ENCODE measurements at regions not wholly inside any gene's neighbourhood (a gene's known extent, or its start where the extent isn't known, plus 50 kb on each side); places are given as distances from the start of the nearest gene placed in this dataset.

- no peak for TF ChIP-seq NFIC (IDR thresholded peaks at IDR 0.05; ENCODE audit: borderline replicate concordance)
- TF ChIP-seq EZH2phosphoT487 (IDR thresholded peaks at IDR 0.05; ENCODE audit: borderline replicate concordance, low read depth), result no peak
- TF ChIP-seq GATA2 (CRISPR knock-in tag; IDR thresholded peaks at IDR 0.05), result no peak
- no peak for TF ChIP-seq CTCF (IDR thresholded peaks at IDR 0.05)
- no peak for TF ChIP-seq CHD2 (IDR thresholded peaks at IDR 0.05; ENCODE audit: low read length, partially characterized antibody)
- TF ChIP-seq RCOR1 (IDR thresholded peaks at IDR 0.05; ENCODE audit: low read length), result no peak
- no peak for TF ChIP-seq POLR2AphosphoS5 (IDR thresholded peaks at IDR 0.05; ENCODE audit: low read depth, low read length)
- TF ChIP-seq REST (IDR thresholded peaks at IDR 0.05; ENCODE audit: low read depth, low read length), result no peak
- no peak for TF ChIP-seq RFX5 (IDR thresholded peaks at IDR 0.05; ENCODE audit: low read length)
- TF ChIP-seq TEAD4 (IDR thresholded peaks at IDR 0.05; ENCODE audit: borderline replicate concordance, insufficient read depth), result no peak
These were observed 108.4 kb downstream of the BLID start for GRCh38 chr11:122007601-122008071.
